Stimulated activated naive B cell treated with anti-CD40 and anti-IgM and Interleukin-4, amounts not matched to agents 10 μg/mL and 1 μg/mL and 100 μg/mL, for 72 hours (primary cell): ENCODE measurements at regions not wholly inside any gene's neighbourhood (a gene's known extent, or its start where the extent isn't known, plus 50 kb on each side); places are given as distances from the start of the nearest gene placed in this dataset.
A peak's percentile ranks its signal among the peaks of the same experiment; 100 is the strongest.
"Not testable (repeated sequence)": the region's sequence is repeated elsewhere in the genome, so short reads cannot be mapped to it uniquely, and the experiment has no call there.

Experiments used
- ATAC-seq, 2 donors: fragments of 150-1000 bp; cut with Tn5 transposase; replicated peaks; 2 replicates each; pipeline ENCODE4 v1.10.0; 2021; ENCODE audit warnings: moderate library complexity in 1 of 2
- DNase-seq: peaks from one replicate; pipeline ENCODE4 v3.0.0; 2021
- H3K27ac Mint-ChIP-seq: one replicate; pipeline ENCODE4 v1.8.0; 2022; ENCODE audit warnings: mild to moderate bottlenecking, mixed read lengths
- H3K27me3 Mint-ChIP-seq, 2 donors: one replicate each; pipeline ENCODE4 v1.8.0; 2022; ENCODE audit warnings: mixed read lengths in 2 of 2
- H3K36me3 Mint-ChIP-seq, 2 donors: one replicate each; pipeline ENCODE4 v1.8.0; 2022; ENCODE audit warnings: mixed read lengths in 2 of 2, mild to moderate bottlenecking in 1 of 2
- H3K4me1 Mint-ChIP-seq, 2 donors: one replicate each; pipeline ENCODE4 v1.8.0; 2022; ENCODE audit warnings: mixed read lengths in 2 of 2, mild to moderate bottlenecking in 1 of 2
- H3K4me3 Mint-ChIP-seq, 2 donors: one replicate each; pipeline ENCODE4 v1.8.0; 2022; ENCODE audit warnings: mild to moderate bottlenecking in 2 of 2, mixed read lengths in 2 of 2, moderate library complexity in 1 of 2
- H3K9me3 Mint-ChIP-seq, 2 donors: one replicate each; pipeline ENCODE4 v1.8.0; 2022; ENCODE audit warnings: mixed read lengths in 2 of 2, mild to moderate bottlenecking in 1 of 2

- Mint-ChIP-seq H3K27me3 (peaks cover 5% of the 10 kb centered on the region in 2 donors), H3K4me1 (no peaks in the 10 kb centered on the region), H3K9me3 (peaks cover 9 to 14% of the 10 kb centered on the region in 2 donors), H3K27ac (no peak overlapping the region), H3K4me3 (no peak overlapping the region), H3K36me3 (peaks cover 0 to 4% of the 10 kb centered on the region in 2 donors)
- ATAC-seq: no peak
- DNase-seq: no peak
These were observed 140.1 kb downstream of the DNAJB6 start for GRCh38 chr7:157476654-157477549.

GRCh38 chr7:157477550-157478212 is 140.9 kb downstream of the DNAJB6 start:
- Mint-ChIP-seq H3K4me3 (no peak overlapping the region), H3K27me3 (peaks cover 5% of the 10 kb centered on the region in 2 donors), H3K36me3 (peaks cover 0 to 4% of the 10 kb centered on the region in 2 donors), H3K27ac (no peak overlapping the region), H3K4me1 (no peaks in the 10 kb centered on the region), H3K9me3 (peaks cover 9 to 12% of the 10 kb centered on the region in 2 donors)
- DNase-seq (no peak), ATAC-seq (no peak)

GRCh38 chr7:157478611-157479010 is 141.8 kb downstream of the DNAJB6 start:
- H3K27ac Mint-ChIP-seq: peak overlapping the region; percentile 52
- H3K27me3 Mint-ChIP-seq, H3K9me3 Mint-ChIP-seq, ATAC-seq, H3K4me1 Mint-ChIP-seq, DNase-seq, H3K4me3 Mint-ChIP-seq, H3K36me3 Mint-ChIP-seq: not testable (repeated sequence)

- Mint-ChIP-seq H3K4me3 (no peak overlapping the region), H3K27me3 (peaks cover 5% of the 10 kb centered on the region in 2 donors), H3K27ac (no peak overlapping the region), H3K36me3 (peaks cover 0 to 4% of the 10 kb centered on the region in 2 donors), H3K9me3 (peaks cover 0 to 4% of the 10 kb centered on the region in 2 donors), H3K4me1 (no peaks in the 10 kb centered on the region)
- ATAC-seq: no peak
- DNase-seq: no peak
These were observed 142.5 kb downstream of the DNAJB6 start for GRCh38 chr7:157479326-157479725.

- Mint-ChIP-seq H3K27ac (no peak overlapping the region), H3K27me3 (peaks cover 5 to 10% of the 10 kb centered on the region in 2 donors), H3K36me3 (no peaks in the 10 kb centered on the region), H3K4me1 (no peaks in the 10 kb centered on the region), H3K4me3 (no peak overlapping the region), H3K9me3 (no peaks in the 10 kb centered on the region)
- DNase-seq: no peak
- no peak for ATAC-seq
These were observed 143.7 kb downstream of the DNAJB6 start for GRCh38 chr7:157480371-157481050.

GRCh38 chr7:157481389-157481788 is 144.6 kb downstream of the DNAJB6 start:
- no peaks in the 10 kb centered on the region for H3K36me3 Mint-ChIP-seq
- DNase-seq: no peak
- H3K27ac Mint-ChIP-seq: no peak overlapping the region
- no peaks in the 10 kb centered on the region for H3K9me3 Mint-ChIP-seq
- H3K27me3 Mint-ChIP-seq: peaks cover under 1 to 12% of the 10 kb centered on the region in 2 donors
- no peak for ATAC-seq
- no peaks in the 10 kb centered on the region for H3K4me1 Mint-ChIP-seq
- no peak overlapping the region for H3K4me3 Mint-ChIP-seq

GRCh38 chr7:157482025-157482424 is 145.2 kb downstream of the DNAJB6 start:
- Mint-ChIP-seq H3K27ac (no peak overlapping the region), H3K4me3 (no peak overlapping the region), H3K27me3 (peaks cover 3 to 12% of the 10 kb centered on the region in 2 donors), H3K36me3 (no peaks in the 10 kb centered on the region), H3K9me3 (no peaks in the 10 kb centered on the region), H3K4me1 (no peaks in the 10 kb centered on the region)
- no peak for DNase-seq
- no peak for ATAC-seq

GRCh38 chr7:157482517-157483087 is 145.8 kb downstream of the DNAJB6 start:
- no peak for DNase-seq
- Mint-ChIP-seq H3K4me3 (no peak overlapping the region), H3K4me1 (no peaks in the 10 kb centered on the region), H3K27ac (no peak overlapping the region), H3K27me3 (peaks cover 8 to 12% of the 10 kb centered on the region in 2 donors), H3K9me3 (peaks cover 0 to 4% of the 10 kb centered on the region in 2 donors), H3K36me3 (no peaks in the 10 kb centered on the region)
- no peak for ATAC-seq

GRCh38 chr7:157483515-157483914 is 146.7 kb downstream of the DNAJB6 start:
- Mint-ChIP-seq H3K9me3 (peaks cover 0 to 5% of the 10 kb centered on the region in 2 donors), H3K27ac (no peak overlapping the region), H3K27me3 (peaks cover 8 to 12% of the 10 kb centered on the region in 2 donors), H3K4me1 (no peaks in the 10 kb centered on the region), H3K36me3 (no peaks in the 10 kb centered on the region), H3K4me3 (no peak overlapping the region)
- DNase-seq: no peak
- ATAC-seq: no peak

GRCh38 chr7:157483971-157484410 is 147.2 kb downstream of the DNAJB6 start:
- no peak for DNase-seq
- no peak for ATAC-seq
- H3K9me3 Mint-ChIP-seq: peaks cover 0 to 5% of the 10 kb centered on the region in 2 donors
- no peaks in the 10 kb centered on the region for H3K4me1 Mint-ChIP-seq
- peaks cover 8 to 12% of the 10 kb centered on the region in 2 donors for H3K27me3 Mint-ChIP-seq
- no peak overlapping the region for H3K27ac Mint-ChIP-seq
- H3K4me3 Mint-ChIP-seq: no peak overlapping the region
- H3K36me3 Mint-ChIP-seq: no peaks in the 10 kb centered on the region

- Mint-ChIP-seq H3K4me1 (no peaks in the 10 kb centered on the region), H3K36me3 (no peaks in the 10 kb centered on the region), H3K9me3 (peaks cover 0 to 5% of the 10 kb centered on the region in 2 donors), H3K27me3 (peaks cover 7 to 8% of the 10 kb centered on the region in 2 donors), H3K27ac (peak overlapping the region; percentile 56), H3K4me3 (no peak overlapping the region)
- DNase-seq (no peak), ATAC-seq (no peak)
These were observed 147.7 kb downstream of the DNAJB6 start for GRCh38 chr7:157484411-157485081.

- Mint-ChIP-seq H3K4me3 (no peak overlapping the region), H3K9me3 (peaks cover 0 to 5% of the 10 kb centered on the region in 2 donors), H3K27ac (no peak overlapping the region), H3K4me1 (peaks cover under 1% of the 10 kb centered on the region in 2 donors), H3K27me3 (peaks cover 7 to 8% of the 10 kb centered on the region in 2 donors), H3K36me3 (no peaks in the 10 kb centered on the region)
- DNase-seq (no peak), ATAC-seq (no peak)
These were observed 148.6 kb downstream of the DNAJB6 start for GRCh38 chr7:157485361-157485831.

GRCh38 chr7:157486007-157486755 is 149.4 kb downstream of the DNAJB6 start:
- no peak for ATAC-seq
- no peak overlapping the region for H3K27ac Mint-ChIP-seq
- H3K36me3 Mint-ChIP-seq: no peaks in the 10 kb centered on the region
- DNase-seq: no peak
- peaks cover 7 to 8% of the 10 kb centered on the region in 2 donors for H3K27me3 Mint-ChIP-seq
- peaks cover 1 to 8% of the 10 kb centered on the region in 2 donors for H3K4me1 Mint-ChIP-seq
- no peak overlapping the region for H3K4me3 Mint-ChIP-seq
- H3K9me3 Mint-ChIP-seq: peaks cover 4 to 8% of the 10 kb centered on the region in 2 donors
